Liver (tissue), 8 donors: ENCODE measurements at regions not wholly inside any gene's neighbourhood (a gene's known extent, or its start where the extent isn't known, plus 50 kb on each side); places are given as distances from the start of the nearest gene placed in this dataset.

Experiments used
- DNase-seq: peaks from one replicate; pipeline ENCODE4 v3.0.0-alpha.2; 2017; ENCODE audit warnings: low spot score
- H3K27ac ChIP-seq, 2 donors: one replicate each; pipeline ENCODE4 v1.7.0; 2013; ENCODE audit warnings: inconsistent platforms in 2 of 2, low read length in 2 of 2, control low read depth in 1 of 2, low read depth in 1 of 2, mild to moderate bottlenecking in 1 of 2
- H3K27me3 ChIP-seq, 4 donors: one replicate each; pipeline versions ENCODE4 v1.6.1 to v1.7.0; 2013; ENCODE audit warnings: low read length in 3 of 4, inconsistent platforms in 1 of 4, mild to moderate bottlenecking in 1 of 4, moderate library complexity in 1 of 4; ENCODE audit not compliant: control insufficient read depth in 4 of 4, insufficient read depth in 4 of 4
- H3K36me3 ChIP-seq, 4 donors: one replicate each; pipeline versions ENCODE4 v1.6.1 to v1.7.0; 2013; ENCODE audit warnings: low read length in 3 of 4, mild to moderate bottlenecking in 3 of 4, low read depth in 1 of 4, moderate library complexity in 1 of 4; ENCODE audit not compliant: control insufficient read depth in 4 of 4, insufficient read depth in 3 of 4
- H3K4me1 ChIP-seq, 4 donors: one replicate each; pipeline versions ENCODE4 v1.6.1 to v1.7.0; 2013; ENCODE audit warnings: low read length in 3 of 4, mild to moderate bottlenecking in 3 of 4, moderate library complexity in 1 of 4; ENCODE audit not compliant: control insufficient read depth in 4 of 4, insufficient read depth in 4 of 4
- H3K4me3 ChIP-seq, 3 donors: one replicate each; pipeline versions ENCODE4 v1.6.1 to v1.7.0; 2013; ENCODE audit warnings: low read length in 3 of 3, control low read depth in 1 of 3, low read depth in 1 of 3, mild to moderate bottlenecking in 1 of 3
- H3K9ac ChIP-seq, 2 donors: one replicate each; pipeline ENCODE4 v1.7.0; 2013; ENCODE audit warnings: low read length in 2 of 2, mild to moderate bottlenecking in 2 of 2, moderate library complexity in 2 of 2, control low read depth in 1 of 2, low read depth in 1 of 2
- H3K9me3 ChIP-seq, 4 donors: one replicate each; pipeline versions ENCODE4 v1.6.1 to v1.7.0; 2013; ENCODE audit warnings: low read length in 3 of 4; ENCODE audit not compliant: control insufficient read depth in 4 of 4
- FOXA1 ChIP-seq: IDR thresholded peaks from 2 replicates; pipeline ENCODE4 v1.6.1; 2016; ENCODE audit warnings: antibody characterized with exemption
- HNF4A ChIP-seq, 2 donors: conservative IDR thresholded peaks; 2 replicates each; pipeline ENCODE4 v1.6.1; 2016; ENCODE audit warnings: antibody characterized with exemption in 2 of 2, mild to moderate bottlenecking in 2 of 2
- HNF4G ChIP-seq: IDR thresholded peaks from 2 replicates; pipeline ENCODE4 v1.6.1; 2016; ENCODE audit warnings: antibody characterized with exemption
- NR2F2 ChIP-seq: IDR thresholded peaks from 2 replicates; pipeline ENCODE4 v1.6.1; 2016; ENCODE audit warnings: antibody characterized with exemption
- RAD21 ChIP-seq, 2 donors: IDR thresholded peaks; 2 replicates each; pipeline ENCODE4 v1.6.1; 2016; ENCODE audit warnings: antibody characterized with exemption in 2 of 2, mild to moderate bottlenecking in 2 of 2
- TAF1 ChIP-seq: conservative IDR thresholded peaks from 2 replicates; pipeline ENCODE4 v1.6.1; 2016; ENCODE audit warnings: antibody characterized with exemption, mild to moderate bottlenecking
- YY1 ChIP-seq: IDR thresholded peaks from 2 replicates; pipeline ENCODE4 v1.6.1; 2016; ENCODE audit warnings: antibody characterized with exemption, mild to moderate bottlenecking
- WGBS: extraction: QIAGEN DNeasy Blood & Tissue Kit; methylation state at CpG from one replicate; pipeline ENCODE4 v1.1.7; 2013; 5-methylcytosine and 5-hydroxymethylcytosine counted together
- TF ChIP-seq, protein P1 (sequence below): fragments of 150-350 bp; IDR thresholded peaks from 2 replicates; pipeline ENCODE4 v1.5.1; 2017; ENCODE audit warnings: improper control_type of control experiment, low read depth, low read length; ENCODE audit not compliant: missing input control
- TF ChIP-seq, protein P2 (sequence below): IDR thresholded peaks from 2 replicates; pipeline ENCODE4 v1.6.1; 2016; ENCODE audit warnings: antibody characterized with exemption
- donor health status: healthy.
- donor health status: healthy.
- donor health status: healthy.
- donor health status: healthy.
- donor health status: healthy.

DNA sequence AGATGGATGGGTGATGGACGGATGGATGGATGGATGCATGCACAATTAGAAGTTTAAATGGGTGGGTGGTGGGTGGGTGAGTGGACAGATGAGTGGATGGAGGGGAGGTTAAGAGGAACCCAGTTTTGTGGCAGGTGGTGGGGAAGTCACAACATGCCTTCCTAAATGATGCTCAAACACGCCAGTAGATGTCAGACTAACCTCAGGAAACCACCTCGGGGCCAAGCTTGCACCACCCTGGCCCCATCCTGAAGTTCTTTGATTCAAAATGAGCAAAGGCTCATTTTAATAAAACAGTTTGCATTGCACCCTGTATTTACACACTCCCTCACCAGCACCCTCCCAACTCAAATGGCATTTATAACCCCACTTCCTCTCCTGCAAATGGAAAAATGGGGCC, 91.4 kb upstream of the CACNA1A start:
- H3K9ac ChIP-seq: no peak overlapping the region
- DNase-seq: no peak
- H3K4me1 ChIP-seq: no peaks in the 10 kb centered on the region
- H3K4me3 ChIP-seq: no peak overlapping the region
- WGBS: 2% methylated on average over 3 of the region's 3 CpGs
- H3K36me3 ChIP-seq: no peaks in the 10 kb centered on the region
- peaks cover 0 to 3% (median 0%) of the 10 kb centered on the region in 4 donors for H3K27me3 ChIP-seq
- no peak overlapping the region for H3K27ac ChIP-seq
- no peaks in the 10 kb centered on the region for H3K9me3 ChIP-seq
- no peak for TF ChIP-seq HNF4A (conservative IDR thresholded peaks at IDR 0.05)
- TF ChIP-seq NR2F2: no peak
- TF ChIP-seq, protein P1, sequence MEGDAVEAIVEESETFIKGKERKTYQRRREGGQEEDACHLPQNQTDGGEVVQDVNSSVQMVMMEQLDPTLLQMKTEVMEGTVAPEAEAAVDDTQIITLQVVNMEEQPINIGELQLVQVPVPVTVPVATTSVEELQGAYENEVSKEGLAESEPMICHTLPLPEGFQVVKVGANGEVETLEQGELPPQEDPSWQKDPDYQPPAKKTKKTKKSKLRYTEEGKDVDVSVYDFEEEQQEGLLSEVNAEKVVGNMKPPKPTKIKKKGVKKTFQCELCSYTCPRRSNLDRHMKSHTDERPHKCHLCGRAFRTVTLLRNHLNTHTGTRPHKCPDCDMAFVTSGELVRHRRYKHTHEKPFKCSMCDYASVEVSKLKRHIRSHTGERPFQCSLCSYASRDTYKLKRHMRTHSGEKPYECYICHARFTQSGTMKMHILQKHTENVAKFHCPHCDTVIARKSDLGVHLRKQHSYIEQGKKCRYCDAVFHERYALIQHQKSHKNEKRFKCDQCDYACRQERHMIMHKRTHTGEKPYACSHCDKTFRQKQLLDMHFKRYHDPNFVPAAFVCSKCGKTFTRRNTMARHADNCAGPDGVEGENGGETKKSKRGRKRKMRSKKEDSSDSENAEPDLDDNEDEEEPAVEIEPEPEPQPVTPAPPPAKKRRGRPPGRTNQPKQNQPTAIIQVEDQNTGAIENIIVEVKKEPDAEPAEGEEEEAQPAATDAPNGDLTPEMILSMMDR: peak; percentile 64
- no peak for TF ChIP-seq YY1
- peak; percentile 84 to 89 for TF ChIP-seq RAD21 (IDR thresholded peaks at IDR 0.05)
- no peak for TF ChIP-seq TAF1
- TF ChIP-seq HNF4G: no peak
- TF ChIP-seq FOXA1: no peak
- TF ChIP-seq, protein P2, sequence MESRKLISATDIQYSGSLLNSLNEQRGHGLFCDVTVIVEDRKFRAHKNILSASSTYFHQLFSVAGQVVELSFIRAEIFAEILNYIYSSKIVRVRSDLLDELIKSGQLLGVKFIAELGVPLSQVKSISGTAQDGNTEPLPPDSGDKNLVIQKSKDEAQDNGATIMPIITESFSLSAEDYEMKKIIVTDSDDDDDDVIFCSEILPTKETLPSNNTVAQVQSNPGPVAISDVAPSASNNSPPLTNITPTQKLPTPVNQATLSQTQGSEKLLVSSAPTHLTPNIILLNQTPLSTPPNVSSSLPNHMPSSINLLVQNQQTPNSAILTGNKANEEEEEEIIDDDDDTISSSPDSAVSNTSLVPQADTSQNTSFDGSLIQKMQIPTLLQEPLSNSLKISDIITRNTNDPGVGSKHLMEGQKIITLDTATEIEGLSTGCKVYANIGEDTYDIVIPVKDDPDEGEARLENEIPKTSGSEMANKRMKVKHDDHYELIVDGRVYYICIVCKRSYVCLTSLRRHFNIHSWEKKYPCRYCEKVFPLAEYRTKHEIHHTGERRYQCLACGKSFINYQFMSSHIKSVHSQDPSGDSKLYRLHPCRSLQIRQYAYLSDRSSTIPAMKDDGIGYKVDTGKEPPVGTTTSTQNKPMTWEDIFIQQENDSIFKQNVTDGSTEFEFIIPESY: no peak

DNA sequence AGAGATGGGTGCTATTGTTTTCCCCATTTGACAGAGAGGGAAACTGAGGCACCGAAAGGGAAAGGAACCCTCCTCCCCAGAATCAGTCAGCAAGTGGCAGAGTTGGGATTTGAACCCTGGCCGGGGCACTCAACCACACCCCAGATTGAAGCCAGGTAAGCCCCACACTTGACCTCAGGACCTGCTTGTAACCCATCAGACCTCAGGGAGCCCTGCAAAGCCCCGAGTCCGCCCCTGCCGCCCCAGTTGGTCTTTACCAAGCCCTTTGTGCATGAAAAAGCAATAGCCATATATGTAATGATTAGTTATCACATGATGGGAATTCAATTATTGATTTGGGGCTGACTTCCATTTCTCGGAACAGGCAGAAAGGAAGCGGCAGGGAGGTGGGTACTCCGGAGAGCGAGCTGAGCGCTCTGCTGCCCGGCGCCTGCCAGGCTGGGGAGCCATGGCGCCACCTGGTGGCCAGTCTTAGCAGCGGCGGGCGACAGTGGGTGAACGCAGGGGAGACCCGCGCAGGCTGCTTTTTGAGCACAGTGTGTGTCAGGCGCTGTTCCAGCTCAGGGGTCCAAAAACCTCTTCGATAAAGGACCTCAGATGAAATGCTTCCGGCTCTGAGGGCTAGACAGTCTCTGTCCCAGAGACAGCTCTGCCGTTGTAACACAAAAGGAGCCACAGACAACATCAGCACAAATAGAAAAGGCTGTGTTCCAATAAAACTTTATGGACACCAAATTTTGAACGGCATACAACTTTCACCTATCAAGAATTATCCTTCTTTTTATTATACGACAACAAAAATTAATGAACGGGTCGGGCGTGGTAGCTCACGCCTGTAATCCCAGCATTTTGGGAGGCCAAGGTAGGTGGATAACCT, 82.9 kb upstream of the CACNA1A start:
- no peaks in the 10 kb centered on the region for H3K4me1 ChIP-seq
- 28% methylated on average over 29 of the region's 29 CpGs for WGBS
- H3K9ac ChIP-seq: no peak overlapping the region

More for the DNA sequence above, 82.9 kb upstream of the CACNA1A start:
- no peak overlapping the region for H3K4me3 ChIP-seq
- H3K9me3 ChIP-seq: no peaks in the 10 kb centered on the region
- H3K27ac ChIP-seq: no peak overlapping the region
- peaks cover 0 to 3% (median 0%) of the 10 kb centered on the region in 4 donors for H3K27me3 ChIP-seq
- H3K36me3 ChIP-seq: no peaks in the 10 kb centered on the region
- TF ChIP-seq HNF4A (conservative IDR thresholded peaks at IDR 0.05) (no peak), RAD21 (IDR thresholded peaks at IDR 0.05) (peak; percentile 70 to 85)
- TF ChIP-seq, protein P1: peak; percentile 83
- DNase-seq: peak; percentile 80
